ENCODE measurements at regions not wholly inside any gene's neighbourhood (a gene's known extent, or its start where the extent isn't known, plus 50 kb on each side); places are given as distances from the start of the nearest gene placed in this dataset.

DNA sequence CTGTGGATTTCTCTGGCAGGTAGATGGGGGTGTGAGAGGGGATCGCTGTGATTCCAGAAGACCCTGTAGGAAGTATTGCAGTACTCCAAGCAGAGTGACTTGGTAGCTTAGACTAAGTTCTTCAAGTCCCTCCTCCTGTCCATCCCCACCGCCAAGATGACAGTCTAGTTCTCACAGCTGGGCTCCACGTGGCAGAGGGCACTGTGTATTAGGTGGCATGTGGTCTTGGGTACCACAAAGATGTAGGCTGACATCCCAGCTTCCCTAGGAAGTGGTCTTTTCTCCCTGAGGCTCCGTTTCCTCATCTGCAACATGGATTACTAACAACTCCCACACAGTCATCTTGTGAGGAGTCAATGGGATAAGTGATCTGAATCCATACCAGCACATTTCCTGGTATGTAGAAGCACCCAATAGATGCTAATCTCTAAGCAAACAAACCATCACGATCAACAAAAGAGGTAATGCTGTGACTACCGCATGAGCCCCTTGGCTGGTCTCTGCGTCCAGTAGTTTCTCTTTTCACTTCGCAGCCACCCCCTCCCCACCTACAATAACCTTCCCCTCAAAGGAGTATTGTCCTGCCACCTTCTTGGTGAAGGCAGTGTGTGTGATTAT, 349.1 kb upstream of the EEF2KMT start:
- DNase-seq (ENCODE audit: low spot score), result no peak

DNA sequence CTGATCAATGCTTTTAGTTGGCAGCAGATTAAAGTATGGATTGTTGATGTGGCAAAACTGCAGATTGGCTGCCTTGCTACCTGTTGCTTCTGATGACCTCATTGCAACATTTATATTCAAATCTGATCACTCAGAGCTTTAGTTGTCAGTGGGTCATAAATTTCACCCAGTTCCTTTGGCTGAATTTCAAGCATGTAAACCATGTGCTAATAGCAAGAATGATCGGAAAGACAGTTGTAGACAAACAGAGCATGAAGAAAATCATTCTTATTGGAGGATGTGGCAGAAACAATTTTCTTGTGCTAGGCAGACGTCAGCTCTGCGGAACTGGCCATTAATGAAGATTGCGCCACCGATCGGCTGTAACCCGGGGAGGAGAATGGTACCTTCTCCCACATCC, 346.6 kb upstream of the EEF2KMT start:
- DNase-seq (ENCODE audit: low spot score), result no peak

DNA sequence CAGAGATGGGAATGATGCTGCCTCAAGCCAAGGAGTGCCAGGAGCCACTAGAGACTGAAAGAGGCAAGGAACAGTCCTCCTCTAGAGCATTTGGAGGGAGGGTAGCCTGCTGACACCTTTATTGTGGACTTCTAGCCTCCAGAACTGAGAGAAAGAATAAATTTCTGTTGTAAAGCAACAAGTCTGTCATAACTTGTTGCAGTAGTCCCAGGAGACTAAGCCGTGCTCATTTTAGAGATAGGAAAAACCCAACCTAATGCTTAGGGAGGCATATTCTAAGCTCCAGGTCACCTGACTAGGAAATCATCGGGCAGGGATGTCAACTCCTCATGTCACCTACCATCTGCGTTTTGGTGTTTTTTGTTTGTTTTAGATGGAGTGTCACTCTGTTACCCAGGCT, 345.4 kb upstream of the EEF2KMT start:
- no peak for DNase-seq (ENCODE audit: low spot score)

DNA sequence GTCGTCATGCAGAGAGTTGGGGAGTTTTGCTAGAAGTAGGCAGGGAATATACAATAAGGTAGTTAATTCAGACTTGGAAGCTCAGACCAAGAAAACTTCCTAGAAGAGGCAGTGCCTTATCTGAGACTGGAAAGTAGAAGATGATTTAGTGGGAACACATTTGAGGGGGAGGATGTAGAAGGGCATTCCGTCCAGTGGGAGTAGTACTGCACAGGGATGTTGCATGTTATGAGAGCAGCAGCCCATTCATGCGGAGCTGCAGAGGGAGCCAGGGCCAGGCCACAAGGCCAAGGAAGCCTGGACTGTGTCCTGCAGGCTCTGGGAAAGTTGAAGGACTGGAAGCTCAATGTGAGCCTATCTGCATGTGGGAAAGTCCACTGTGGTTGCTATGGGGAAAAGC, 344.5 kb upstream of the EEF2KMT start:
- no peak for DNase-seq (ENCODE audit: low spot score)

DNA sequence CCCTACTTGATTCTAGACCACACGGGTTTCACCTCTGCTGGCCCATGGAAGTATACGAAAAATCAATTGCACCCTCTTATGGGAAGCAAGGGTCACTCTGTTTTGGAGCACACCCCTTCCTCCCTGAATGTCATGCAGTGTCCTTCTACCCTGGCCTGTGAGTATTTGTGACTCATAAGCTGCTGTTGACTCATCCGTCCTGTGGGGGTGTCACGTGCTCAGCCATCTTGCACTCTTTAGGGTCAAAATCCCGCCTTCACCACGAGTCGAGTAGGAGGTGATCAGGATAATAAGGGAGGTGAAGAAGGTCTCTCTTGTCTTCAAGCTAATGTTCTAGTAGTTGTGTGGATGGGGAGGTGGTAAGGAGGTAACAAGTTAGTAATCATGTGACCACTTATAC, 341.0 kb upstream of the EEF2KMT start:
- DNase-seq (ENCODE audit: low spot score), result no peak

DNA sequence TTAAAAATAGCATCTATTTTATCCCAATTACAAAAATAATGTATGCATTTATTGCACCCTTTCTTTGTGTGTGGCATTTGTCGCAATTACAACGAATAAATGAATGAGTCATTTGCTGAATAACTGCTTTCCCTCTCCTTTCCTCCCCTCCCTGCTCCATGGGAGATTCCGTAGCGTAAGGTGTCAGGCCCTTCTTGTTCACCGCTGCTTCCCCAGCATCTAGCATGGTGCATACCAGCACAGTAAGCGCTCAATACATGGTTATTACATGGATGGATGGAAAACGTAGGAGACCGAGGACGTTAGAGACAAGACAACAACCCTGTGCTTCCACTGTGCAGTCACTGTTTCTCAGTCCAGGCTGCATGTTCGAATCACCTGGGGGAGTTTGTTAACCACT, 336.0 kb upstream of the EEF2KMT start:
- DNase-seq (ENCODE audit: low spot score), result no peak

DNA sequence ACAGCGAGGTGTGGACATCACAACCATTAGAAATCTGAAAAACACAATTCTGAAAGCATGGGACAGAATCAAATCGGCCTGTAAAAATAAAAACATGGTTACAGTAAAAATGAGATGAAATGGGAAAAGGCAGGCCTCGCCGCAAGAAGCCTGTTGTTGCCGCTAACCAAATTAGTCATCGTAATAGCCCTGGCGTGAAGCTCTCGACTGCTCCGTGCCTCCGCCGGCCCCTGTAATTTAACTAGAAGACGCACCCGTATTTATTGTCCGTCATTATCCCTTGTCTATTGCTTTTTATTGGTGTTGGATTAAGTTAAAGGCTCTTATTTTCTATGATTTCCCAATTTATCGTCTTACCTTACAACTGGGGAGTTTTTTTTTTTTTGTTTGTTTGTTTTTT, 334.6 kb upstream of the EEF2KMT start:
- no peak for DNase-seq (ENCODE audit: low spot score)

DNA sequence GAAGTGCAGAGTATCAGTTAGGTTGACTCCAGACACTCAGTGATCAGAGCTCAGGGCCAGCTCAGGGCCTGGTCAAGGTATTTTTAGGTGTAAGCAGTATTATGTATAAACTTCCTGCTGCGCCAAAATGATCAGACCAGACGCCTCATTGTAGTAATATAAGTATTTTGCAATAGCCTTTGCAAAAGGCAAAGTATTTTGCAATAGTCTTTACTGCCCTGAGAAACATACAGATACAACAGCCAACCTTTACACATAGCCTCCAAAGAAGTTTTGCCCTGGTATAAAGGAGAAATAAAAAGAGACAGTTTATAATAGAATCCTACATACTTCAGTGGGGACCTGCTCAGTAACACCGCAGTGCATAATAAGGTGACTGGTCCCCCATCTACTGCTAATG, 333.0 kb upstream of the EEF2KMT start:
- DNase-seq (ENCODE audit: low spot score), result no peak

DNA sequence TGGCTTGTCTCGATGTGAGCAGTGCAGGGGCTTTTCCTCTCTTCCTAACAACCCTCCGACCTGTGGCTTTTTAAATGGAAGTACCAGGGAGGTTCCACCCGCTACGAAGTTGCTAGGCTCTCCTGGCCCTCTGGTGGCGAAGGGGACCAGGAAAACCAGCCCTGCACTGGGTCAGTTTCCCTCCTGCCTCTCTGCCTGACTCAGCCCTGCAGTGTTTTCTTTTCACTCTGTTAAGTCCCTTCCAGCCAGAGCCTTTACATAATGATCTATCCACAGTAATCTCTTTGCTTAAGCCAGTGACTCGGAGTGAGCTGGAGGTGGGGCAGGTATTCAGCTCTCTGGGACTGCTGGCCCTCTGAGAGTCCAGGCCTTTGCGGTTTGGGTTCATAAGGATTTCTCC, 331.3 kb upstream of the EEF2KMT start:
- DNase-seq (ENCODE audit: low spot score), result no peak

DNA sequence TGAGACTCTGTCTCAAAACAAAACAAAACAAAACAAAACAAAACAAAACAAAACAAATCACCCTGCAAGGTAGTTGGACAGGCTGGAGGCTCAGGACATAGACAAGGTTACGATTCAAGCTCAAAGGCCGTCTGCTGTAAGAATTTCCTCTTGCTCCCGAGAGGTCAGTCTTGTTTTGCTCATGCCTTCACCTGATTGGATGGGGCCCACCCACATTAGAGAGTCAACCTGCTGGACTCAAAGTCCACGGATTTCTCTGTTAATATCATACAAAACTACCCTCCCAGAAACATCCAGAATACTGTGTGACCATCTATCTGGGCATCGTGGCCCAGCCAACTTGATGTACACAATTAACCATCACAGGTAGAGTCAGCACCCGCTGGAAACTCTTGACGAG, 330.0 kb upstream of the EEF2KMT start:
- DNase-seq (ENCODE audit: low spot score), result no peak

DNA sequence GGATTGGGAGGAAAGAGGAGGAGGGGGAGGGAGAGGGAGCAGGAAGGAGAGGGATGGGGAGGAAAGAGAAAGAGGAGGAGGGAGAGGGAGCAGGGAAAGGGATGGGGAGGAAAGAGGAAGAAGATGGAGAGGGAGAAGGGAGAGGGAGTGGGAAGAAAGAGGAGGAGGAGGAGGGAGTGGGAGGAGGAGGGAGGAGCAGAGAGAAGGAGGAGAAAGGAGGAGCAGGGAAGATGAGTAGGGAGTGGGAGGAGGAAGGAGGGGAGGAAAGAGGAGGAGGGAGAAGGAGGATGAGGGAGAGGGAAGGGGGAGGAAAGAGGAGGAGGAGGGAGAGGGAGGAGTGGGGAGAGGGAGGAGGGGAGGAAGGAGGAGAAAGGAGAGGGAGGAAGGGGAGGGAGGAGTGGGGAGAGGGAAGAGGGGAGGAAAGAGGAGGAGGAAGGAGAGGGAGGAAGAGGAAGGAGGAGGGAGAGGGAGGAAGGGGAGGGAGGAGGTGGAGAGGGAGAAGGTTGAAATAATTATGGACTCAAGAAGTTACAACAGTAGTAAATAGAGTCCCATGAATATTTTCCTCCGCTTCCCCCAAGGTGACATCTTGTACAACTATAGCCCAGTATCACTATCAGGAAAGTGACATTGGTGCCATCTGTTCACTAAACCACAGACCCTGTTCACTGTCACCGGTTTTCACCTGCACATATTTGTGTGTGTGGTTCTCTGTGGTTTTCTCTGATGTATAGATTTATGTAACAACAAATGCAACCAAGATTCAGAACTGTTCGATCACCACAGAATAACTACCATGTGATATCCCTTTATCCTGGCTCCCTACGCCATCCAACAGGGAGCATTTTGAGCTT, 325.3 kb upstream of the EEF2KMT start:
- DNase-seq (ENCODE audit: low spot score), result no peak

DNA sequence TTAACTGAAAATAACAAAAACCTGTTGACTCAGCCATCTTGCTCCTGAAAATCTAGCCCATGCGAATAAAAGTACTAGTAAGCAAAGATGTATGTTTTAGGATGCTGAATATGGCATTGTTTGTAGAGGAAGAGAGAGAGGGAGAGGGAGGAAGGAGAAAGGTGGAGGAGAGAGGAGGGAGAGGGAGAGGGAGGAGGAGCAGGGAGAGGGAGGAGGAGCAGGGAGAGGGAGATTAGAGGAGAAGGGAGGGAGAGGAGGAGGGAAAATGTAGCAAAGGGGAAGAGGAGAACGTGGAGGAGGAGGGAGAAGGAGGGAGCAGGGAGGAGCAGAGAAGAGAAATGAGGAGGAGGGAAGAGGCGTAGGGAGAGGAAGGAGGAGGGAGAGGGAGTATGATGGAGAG, 324.5 kb upstream of the EEF2KMT start:
- no peak for DNase-seq (ENCODE audit: low spot score)

DNA sequence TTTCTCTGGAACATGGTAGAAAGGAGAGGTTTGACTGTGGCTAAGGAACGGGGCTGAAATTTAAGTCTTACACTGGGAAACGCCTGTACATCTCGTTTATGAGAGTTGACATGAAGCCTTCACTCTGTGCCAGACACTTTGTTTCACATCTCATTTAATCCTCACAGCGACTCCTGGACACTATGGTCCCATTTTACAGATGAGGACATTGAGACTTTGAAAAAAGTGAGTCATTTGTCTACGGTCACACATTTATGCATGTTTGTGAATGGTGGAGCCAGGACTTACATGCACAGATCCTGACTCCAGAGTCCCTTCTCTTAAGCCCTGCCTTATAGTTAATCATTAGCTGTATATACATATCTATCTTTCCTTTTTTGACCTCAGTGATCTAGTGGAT, 318.4 kb upstream of the EEF2KMT start:
- DNase-seq (ENCODE audit: low spot score), result no peak

DNA sequence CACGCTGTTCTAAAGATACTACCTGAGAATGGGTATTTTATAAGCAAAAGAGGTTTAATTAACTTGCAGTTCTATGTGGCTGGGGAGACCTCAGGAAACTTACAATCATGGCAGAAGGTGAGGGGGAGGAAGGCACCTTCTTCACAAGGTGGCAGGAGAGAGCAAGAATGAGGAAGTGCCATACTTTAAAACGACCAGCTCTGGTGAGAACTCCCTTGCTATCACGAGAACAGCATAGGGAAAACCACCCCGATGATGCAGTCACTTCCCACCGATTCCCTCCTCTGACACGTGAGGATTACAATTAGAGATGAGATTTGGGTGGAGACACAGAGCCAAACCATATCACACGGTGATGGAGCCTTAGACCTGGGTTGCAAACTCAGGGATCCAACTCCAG, 317.5 kb upstream of the EEF2KMT start:
- DNase-seq (ENCODE audit: low spot score), result no peak

DNA sequence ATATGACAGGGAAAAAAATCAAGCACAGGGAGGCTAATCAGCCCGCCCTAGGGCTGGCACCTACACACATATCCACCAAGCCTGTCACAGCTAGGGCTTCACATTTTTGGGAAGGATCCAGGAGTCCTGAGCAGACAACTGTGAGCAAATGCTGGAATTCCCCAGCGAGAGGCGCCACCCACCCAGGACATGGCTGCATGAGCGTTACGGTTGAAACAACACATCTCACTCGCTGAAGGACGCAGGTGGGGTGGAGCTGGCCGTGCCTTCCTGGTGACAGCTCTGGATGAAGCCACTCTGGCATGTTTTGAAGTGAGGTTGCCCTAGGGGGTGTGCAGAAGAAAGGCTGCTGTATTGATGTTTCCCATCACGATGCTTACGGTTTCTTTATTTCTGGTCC, 315.1 kb upstream of the EEF2KMT start:
- no peak for DNase-seq (ENCODE audit: low spot score)

DNA sequence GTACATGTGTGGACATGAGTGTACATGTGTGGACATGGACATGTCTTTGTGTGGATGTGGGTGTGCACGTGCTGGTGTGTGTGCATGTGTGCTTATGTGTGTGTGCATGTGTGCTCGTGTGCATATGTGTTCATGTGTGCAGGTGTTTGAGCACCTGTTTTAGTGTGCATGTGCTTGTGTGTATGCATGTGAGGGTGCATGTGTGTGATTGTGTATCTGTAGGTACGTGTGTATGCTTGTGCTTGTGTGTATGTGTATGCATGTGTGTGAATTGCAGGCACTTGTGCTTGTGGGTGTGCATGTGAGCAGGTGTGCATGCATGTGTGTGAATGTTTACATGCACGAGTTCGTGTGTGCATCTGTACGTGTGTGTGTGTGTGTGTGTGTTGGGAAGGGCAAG, 300.6 kb upstream of the EEF2KMT start:
- no peak for DNase-seq (ENCODE audit: low spot score)

DNA sequence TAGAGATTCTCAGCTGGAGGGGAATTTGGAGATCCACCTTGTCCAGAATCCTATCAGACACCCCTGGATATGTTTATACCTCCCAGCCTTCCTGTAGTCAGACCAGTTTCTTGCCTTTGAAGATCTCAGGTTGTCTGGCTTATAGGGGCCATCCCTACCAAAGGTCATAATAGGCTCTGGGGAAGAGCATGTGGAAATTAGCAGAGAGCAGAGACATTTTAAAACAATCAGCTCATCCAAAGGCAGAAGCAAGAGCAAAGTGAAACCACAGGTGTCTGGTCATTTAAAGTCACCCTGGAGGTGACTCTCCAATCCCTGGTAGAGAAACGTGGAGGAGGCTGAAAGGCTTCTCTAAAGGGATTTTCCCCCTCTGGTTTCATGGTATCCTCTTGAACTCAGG, 299.3 kb upstream of the EEF2KMT start:
- DNase-seq (ENCODE audit: low spot score), result no peak

DNA sequence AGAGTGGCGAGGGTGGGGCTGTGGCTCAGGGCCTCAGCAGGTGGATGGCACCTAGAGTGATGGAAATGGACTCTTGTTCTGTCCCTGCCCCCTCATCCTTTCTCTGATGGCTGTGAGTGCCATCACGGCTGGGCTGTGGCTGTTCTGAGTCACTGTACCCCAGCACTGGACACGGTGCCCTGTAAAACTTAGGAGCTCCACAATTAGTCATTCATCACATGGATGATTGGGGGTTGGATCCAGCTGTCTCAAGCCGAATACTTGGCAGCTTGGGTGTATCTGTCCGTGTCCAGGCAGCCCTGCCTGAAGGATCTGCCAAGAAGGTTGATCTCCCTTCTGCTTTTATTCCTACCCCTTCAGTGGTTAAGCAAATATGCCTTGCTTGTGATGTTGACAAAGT, 295.5 kb upstream of the EEF2KMT start:
- DNase-seq (ENCODE audit: low spot score), result no peak

DNA sequence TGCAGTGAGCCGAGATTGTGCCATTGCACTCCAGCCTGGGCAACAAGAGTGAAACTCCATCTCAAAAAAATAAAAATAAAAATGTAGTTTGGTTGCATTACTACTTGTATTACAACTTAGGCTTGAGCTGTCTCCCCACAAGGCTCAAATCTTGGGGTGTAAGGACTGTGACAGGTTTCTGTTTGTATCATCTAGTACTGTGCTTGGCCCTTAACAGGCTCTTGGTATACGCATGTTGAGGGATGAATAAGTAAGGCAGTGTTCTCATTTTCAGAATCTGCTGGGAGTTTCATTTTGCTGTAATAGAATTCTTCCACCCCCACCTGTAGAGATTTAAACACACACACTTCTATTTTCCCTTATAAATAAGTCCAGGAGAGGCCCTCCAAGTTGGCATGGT, 289.4 kb upstream of the EEF2KMT start:
- DNase-seq (ENCODE audit: low spot score), result no peak

DNA sequence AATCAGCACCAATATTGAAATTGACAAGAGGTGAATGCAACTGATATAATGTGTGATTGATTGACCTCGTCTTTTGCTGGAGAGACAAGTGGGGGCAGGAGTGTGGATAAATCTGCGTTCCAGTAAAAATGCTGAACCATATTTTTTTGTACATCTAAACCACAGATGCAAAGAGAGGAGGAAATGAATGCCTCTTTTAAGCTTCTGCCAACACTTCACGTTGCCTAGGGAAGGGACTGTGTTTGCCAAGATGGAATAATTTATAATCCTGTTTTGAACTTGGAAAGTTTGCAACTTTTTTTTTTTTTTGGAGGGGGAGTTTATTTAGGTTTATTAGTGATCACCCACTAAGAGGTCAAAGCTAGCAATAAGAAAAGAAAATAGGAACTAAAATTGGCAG, 288.2 kb upstream of the EEF2KMT start:
- no peak for DNase-seq (ENCODE audit: low spot score)

DNA sequence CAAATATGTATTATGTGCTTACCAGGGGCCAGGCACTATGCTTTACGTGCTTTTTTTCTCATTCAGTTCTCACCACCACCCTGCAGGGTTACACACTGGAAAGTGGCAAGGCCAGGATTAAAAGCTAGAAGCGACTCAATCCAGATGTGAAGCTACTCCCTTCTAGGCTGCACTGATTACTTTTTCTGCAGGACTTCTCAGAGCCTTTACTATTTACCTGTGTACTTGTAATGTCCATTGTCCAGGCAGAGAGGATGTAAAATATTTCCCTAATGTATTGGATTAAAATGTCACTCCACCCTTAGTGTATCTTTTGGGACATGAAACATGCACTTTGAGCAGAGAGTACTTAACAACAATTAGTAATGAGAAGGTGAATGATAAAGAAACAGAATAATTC, 287.5 kb upstream of the EEF2KMT start:
- no peak for DNase-seq (ENCODE audit: low spot score)

DNA sequence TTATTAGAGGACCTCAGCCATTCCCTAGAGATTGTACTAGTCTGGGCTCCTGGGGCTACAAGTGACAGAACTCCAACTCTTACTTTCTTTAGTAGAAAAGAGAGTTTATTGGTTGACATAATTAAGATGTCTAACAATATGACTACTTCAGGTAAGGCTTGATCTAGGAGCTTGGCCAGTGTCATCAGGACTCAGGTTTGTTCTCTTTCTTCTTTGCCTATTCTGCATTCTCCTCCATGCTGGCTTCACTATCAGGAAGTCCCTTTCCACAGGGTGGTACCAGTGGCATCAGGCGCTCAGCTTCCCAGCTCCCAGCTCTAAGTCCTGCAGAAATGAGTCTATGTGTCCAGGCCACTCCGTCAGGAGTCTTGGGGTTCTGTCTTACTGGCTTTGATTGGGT, 286.1 kb upstream of the EEF2KMT start:
- no peak for DNase-seq (ENCODE audit: low spot score)

DNA sequence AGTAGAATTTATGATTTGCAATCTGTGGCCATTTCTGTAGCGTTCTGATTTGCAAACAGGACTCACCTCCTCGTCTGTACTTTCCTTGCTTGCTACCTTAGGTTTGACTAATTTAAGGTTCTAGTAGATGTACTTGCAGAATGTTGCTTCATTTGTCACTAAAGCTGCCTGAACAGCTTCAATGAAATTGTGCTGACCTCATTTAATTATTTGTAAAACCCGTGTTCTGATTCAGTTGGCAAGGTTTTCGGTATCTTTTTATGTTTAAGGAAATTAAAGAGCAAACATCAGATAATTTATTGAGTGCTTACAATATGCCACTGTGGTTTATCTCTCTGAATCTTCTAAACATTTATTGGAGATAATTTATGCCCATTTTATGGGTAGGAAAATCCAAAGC, 284.9 kb upstream of the EEF2KMT start:
- DNase-seq (ENCODE audit: low spot score), result no peak

DNA sequence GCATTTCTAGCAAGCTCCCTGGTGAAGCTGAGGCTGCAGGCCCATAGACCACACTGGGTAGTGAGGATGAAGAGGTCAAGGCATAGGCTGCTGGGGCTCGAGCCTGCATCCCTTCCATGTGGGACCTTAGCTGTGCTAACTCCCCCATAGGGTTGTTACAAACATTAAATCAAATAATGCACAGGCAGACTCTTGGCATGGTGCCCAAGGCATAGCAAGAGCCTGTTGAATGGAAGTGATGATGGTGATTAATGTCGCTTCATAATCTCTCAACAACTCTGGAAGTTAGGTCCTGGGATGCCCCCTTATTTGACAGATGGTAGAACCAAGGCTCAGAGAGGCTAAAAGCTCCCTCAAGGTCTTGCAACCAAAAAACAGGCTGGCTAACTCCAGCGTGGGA, 283.9 kb upstream of the EEF2KMT start:
- DNase-seq (ENCODE audit: low spot score), result no peak
